Ishikawa (cell line): ENCODE measurements at regions not wholly inside any gene's neighbourhood (a gene's known extent, or its start where the extent isn't known, plus 50 kb on each side); places are given as distances from the start of the nearest gene placed in this dataset.

Experiments
- CEBPB ChIP-seq: IDR thresholded peaks from 2 replicates; pipeline ENCODE4 v1.6.1; 2012
- CREB1 ChIP-seq: IDR thresholded peaks from 2 replicates; pipeline ENCODE4 v1.6.1; 2012; ENCODE audit warnings: low read depth
- EP300 ChIP-seq: IDR thresholded peaks from 2 replicates; pipeline ENCODE4 v1.6.1; 2012; ENCODE audit warnings: borderline replicate concordance
- REST ChIP-seq: IDR thresholded peaks from 2 replicates; pipeline ENCODE4 v1.6.1; 2012; ENCODE audit warnings: low read depth, mild to moderate bottlenecking
- TAF1 ChIP-seq: IDR thresholded peaks from 2 replicates; pipeline ENCODE4 v1.6.1; 2012; ENCODE audit warnings: low read depth, mild to moderate bottlenecking
- TCF12 ChIP-seq: IDR thresholded peaks from 2 replicates; pipeline ENCODE4 v1.6.1; 2012; ENCODE audit warnings: low read depth
- USF1 ChIP-seq: IDR thresholded peaks from 2 replicates; pipeline ENCODE4 v1.6.1; 2012
- YY1 ChIP-seq: IDR thresholded peaks from 2 replicates; pipeline ENCODE4 v1.6.1; 2012; ENCODE audit warnings: low read depth
- TF ChIP-seq, protein P1 (sequence below): IDR thresholded peaks from 2 replicates; pipeline ENCODE4 v1.6.1; 2012

DNA sequence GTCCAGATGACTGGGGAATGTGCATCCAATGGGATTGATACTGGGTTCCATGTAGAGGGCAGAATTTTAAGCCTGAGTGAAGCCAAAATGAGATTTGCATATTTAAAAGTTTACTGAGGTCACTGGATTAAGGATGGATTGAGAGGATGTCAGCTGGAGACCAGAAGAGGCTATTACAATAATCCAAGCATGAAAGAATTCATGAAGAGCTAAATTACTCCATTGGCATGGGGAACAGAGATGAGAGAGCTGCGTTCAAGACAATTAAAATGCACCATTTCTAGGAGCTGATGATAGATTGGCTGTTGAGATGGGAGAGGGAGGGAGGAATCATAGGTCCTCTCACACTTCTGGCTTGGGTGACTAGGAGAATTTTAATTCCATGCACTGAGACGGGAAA lies 158.5 kb downstream of the JCAD start:
- TF ChIP-seq, protein P1, sequence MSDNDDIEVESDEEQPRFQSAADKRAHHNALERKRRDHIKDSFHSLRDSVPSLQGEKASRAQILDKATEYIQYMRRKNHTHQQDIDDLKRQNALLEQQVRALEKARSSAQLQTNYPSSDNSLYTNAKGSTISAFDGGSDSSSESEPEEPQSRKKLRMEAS = no peak
- TF ChIP-seq REST = no peak
- TF ChIP-seq TAF1 = no peak
- TF ChIP-seq USF1 = no peak
- no peak for TF ChIP-seq YY1
- no peak for TF ChIP-seq CREB1
- TF ChIP-seq CEBPB = no peak
- TF ChIP-seq EP300 = no peak
- no peak for TF ChIP-seq TCF12
